ENCODE measurements at regions not wholly inside any gene's neighbourhood (a gene's known extent, or its start where the extent isn't known, plus 50 kb on each side); places are given as distances from the start of the nearest gene placed in this dataset.
"Not testable (repeated sequence)": the region's sequence is repeated elsewhere in the genome, so short reads cannot be mapped to it uniquely, and the experiment has no call there.

DNA sequence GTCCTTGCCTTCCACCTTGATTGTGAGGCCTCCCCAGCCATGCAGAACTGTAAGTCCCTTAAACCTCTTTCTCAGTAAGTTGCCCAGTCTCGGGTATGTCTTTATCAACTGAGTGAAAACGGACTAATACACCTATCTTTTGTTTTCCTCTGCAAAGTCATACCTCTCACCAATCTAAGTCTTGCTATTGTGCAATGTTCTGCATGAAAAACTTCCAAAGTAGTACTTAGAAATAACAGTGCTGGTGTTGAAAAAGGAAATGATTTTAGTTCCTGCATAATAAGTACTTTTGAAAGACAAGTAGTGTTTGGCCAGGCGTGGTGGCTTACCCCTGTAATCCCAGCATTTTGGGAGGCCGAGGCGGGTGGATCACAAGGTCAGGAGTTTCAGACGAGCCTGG lies 573.5 kb downstream of the ANKRD50 start:
- no peak for ATAC-seq

GRCh38 chr4:124143632-124144031 lies 568.9 kb downstream of the ANKRD50 start:
- no peak for ATAC-seq

DNA sequence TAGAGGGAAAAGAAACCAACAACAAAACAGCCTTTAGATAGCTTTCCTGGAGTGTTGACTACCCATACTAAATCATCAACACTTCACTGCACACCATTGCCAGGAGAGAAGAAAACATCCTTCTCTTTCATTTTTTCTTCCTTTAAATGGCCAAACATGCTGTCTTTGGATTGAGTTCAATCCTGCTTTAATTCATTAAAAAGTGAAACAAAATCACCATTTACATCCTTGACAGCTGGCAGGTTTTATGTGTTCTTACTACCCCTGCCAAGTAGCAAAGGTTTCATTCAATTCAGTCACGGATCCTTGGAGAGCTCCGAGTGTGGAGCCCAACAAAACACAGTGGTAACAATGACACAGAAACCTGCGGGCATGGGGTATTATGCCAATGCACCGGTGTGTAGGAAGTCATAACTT lies 568.3 kb downstream of the ANKRD50 start:
- ATAC-seq = no peak

DNA sequence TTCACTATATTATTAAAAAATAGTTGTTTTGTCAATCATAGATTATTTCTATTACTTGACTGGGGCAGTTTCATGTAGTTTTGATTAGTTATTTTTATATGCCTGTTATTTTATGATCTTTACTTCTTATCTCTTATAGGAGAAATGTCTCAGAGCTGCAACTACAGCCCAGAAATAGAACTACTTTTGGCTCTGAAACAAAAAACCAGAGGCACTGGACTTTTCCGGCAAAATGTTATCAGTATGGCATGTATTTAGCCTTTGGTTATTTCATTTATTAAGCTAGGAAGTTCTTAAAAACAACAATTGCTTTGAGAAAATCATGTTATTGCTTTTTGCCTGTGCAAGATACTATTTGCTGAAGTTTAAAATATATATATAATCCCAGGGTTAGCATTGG lies 566.5 kb downstream of the ANKRD50 start:
- ATAC-seq = no peak

DNA sequence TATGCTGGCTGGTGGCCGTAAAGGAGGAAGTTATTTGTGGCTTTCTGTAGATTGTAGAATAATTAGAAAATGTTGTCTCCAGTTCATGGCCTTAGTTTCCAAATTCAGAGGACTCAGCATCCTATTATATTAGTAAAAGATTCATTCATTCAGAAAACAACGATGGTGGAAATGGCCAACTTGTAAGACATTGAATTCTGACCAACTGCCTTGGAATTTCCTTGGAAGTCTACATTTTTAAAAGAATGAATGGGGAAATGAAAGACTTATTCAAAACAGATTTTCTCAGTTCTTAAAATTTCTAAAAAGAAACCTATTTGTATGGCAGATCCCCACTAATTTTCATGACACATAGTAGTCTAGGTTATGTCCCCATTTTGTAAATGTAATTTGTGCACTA lies 561.5 kb downstream of the ANKRD50 start:
- no peak for ATAC-seq

DNA sequence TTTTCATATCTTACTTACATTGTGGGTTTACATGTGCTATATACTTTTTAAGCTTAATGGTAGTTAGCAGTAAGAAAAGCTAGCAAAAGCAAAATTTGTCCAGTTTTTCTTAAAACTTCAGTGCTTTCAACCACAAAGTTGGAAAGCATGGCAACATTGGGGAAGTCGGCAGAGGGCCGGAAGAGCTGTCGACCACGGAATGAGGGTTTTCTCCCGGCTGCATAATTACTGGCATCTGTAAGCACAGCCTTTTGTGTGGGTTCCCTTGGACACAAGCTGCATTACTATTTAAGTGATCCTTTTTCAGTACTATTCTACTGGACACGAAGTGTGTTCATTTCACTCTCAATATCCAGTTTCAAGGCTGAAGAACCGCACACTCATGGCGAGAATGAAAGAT lies 560.4 kb downstream of the ANKRD50 start:
- ATAC-seq = no peak

GRCh38 chr4:124155239-124155638 lies 557.3 kb downstream of the ANKRD50 start:
- no peak for ATAC-seq

GRCh38 chr4:124157396-124158083 lies 555.0 kb downstream of the ANKRD50 start:
- no peak for ATAC-seq

GRCh38 chr4:124163401-124163800 lies 549.1 kb downstream of the ANKRD50 start:
- ATAC-seq = no peak

DNA sequence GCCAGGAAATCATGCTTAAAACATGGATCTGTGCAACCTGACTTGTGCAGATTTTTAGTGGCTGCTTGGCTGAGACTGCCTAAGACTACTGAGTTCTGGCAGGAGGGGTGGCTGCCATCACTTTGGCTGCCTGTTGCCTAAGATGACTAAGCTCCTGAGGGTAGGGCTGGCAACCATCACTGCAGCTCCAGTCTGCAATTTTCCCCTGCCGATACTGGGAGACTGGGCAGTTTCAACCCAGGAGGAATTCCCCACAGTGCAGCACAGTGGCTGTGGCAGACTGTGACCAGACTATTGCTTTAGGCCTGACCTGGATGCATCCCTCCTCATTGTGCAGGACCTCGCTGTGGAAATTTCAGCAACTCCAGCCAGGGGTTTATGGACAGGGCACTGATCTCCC lies 544.9 kb downstream of the ANKRD50 start:
- no peak for ATAC-seq

DNA sequence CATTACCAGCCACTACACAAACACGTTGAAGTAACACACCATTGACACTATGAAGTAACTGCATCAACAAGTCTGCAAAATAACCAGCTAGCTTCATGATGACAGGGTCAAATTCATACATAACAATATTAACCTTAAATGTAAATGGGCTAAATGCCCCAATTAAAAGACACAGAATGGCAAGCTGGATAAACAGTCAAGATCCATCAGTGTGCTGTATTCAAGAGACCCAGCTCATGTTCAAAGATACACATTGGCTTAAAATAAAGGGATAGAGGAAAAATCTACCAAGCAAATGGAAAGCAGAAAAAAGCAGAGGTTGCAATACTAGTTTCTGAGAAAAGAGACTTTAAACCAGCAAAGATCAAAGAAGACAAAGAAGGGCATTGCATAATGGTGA lies 543.0 kb downstream of the ANKRD50 start:
- not testable (repeated sequence) for ATAC-seq

GRCh38 chr4:124173912-124174311 lies 538.6 kb downstream of the ANKRD50 start:
- ATAC-seq = no peak

- ATAC-seq = no peak
These were observed 534.7 kb downstream of the ANKRD50 start for GRCh38 chr4:124177647-124178425.

DNA sequence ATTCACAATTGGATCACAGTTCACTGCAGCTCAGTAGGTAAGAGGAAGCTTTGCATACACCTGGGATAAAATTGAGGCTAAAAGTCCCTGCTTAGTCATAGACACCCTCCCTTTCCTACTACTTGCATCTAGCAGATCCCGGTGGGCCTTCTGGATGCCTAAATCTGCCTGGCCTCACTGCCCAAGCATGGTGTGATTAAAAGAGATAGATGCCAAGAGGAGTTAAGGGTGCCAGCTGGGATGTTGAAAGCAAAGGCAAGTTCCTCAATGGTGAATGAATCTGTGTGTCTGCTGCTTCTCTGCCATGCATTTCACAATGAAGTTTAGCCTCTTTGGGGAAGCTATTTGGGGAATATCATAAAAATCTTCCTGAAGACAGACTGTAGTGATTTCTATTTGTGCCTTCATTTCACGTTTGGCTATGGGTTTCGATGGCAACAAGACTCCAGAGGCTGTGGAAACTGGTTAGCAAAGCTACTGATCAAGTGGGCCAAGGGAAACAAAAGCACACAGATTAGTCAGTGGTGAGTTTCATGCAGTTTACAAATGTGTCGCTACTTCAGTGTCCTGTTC lies 534.0 kb downstream of the ANKRD50 start:
- no peak for ATAC-seq

- no peak for ATAC-seq
These were observed 532.9 kb downstream of the ANKRD50 start for GRCh38 chr4:124179506-124180186.

DNA sequence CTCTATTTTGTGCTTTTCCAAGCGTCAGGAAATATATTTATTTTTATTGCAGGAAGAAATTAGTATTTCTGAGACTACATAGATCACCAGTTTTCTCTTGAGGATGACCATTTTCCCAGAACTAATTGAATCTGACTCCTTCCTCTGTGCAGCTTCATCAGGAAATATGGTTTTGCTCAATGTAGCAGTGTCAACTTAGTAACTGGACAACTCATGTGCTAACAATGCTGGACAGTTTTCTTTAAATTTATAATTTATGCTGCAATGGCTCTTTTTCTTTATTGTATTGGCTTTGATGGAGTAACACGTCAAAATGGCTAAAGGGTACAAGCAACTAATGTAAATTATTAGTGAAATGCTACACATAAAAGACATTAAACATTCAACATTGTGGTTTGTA lies 531.5 kb downstream of the ANKRD50 start:
- ATAC-seq = no peak

GRCh38 chr4:124183231-124183630 lies 529.3 kb downstream of the ANKRD50 start:
- ATAC-seq = no peak

- ATAC-seq = no peak
These were observed 528.6 kb downstream of the ANKRD50 start for GRCh38 chr4:124183926-124184325.

- no peak for ATAC-seq
These were observed 527.7 kb downstream of the ANKRD50 start for GRCh38 chr4:124184792-124185191.

DNA sequence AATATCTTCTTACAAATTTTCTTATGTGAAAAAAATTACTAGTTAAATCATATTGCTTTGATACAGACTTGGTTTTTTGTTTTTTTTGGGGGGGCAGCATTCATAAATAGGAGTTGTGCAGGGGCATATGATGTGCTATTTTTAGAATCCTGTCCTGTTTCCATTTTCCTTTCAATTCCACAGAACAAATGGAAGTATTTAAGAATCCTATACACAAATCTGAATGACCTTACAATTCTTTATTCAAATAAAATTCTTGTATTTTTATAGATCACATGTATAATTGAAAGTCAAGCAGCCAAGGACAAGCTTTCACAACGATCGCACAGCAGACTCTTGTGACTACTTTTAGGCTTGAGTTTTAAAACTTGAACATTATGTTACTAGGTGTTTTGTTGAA lies 523.9 kb downstream of the ANKRD50 start:
- ATAC-seq = no peak

DNA sequence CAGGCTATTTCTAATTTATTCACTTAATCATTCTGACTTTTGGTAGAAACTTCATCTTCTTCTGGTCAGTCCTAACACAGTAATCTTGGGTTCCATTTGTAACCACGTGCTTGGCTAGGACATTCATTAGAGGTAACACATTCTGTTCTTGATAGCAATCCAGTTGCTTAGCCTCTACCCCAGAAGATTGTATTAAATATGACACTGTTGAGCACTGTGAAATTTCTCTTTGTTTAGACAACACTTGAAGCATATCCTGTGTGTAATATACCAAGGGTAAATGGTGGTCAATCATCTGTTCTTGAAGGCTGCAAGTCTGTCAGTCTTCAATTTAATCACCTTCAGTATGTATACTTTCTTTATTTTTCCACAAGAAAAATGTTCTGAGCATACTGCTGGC lies 523.0 kb downstream of the ANKRD50 start:
- ATAC-seq = no peak

DNA sequence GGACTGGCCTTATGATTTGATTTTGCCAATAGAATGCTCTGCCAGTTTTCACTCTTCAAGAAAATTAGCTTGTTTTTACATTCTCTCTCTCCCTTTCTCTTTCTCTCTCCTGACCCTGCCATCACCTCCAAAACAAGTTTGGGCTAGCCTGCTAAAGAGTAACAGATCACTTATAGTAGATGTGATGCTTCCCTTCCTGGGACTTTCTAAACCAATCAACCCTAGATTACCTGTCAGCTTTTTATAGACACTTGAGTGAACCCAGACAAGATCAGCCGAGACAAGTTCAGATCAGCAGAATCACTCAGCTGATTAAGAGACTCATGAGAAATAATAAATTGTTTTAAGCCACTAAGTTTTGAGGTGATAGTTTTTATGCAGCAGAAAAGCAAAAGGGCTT lies 521.2 kb downstream of the ANKRD50 start:
- no peak for ATAC-seq

- no peak for ATAC-seq
These were observed 520.0 kb downstream of the ANKRD50 start for GRCh38 chr4:124192544-124192943.

GRCh38 chr4:124199185-124199584 lies 513.3 kb downstream of the ANKRD50 start:
- no peak for ATAC-seq

Measured in activated CD4-positive, CD25-positive, alpha-beta regulatory T cell treated with anti-CD3 and anti-CD28 coated beads, Interleukin-2, amount 50 U/mL, for 24 hours (primary cell).